ENCODE measurements at regions not wholly inside any gene's neighbourhood (a gene's known extent, or its start where the extent isn't known, plus 50 kb on each side); places are given as distances from the start of the nearest gene placed in this dataset.

- H3K4me1 Mint-ChIP-seq: no peaks in the 10 kb centered on the region
- DNase-seq (ENCODE audit: low spot score) (no peak), ATAC-seq (no peak)
- ChIA-PET POLR2A (no interaction called here), CTCF (interaction anchor here (1.1 kb wide), 1 partner anchor 28 kb away, joined by 4 read pairs; no protein-coding TSS in a partner anchor)
- no peaks in the 10 kb centered on the region; the same call in 1 of the 2 replicates for H3K27me3 Mint-ChIP-seq (ENCODE audit: low read depth)
- peaks cover 27% of the 10 kb centered on the region for H3K9me3 Mint-ChIP-seq
- no peak overlapping the region for H3K27ac Mint-ChIP-seq
- no peak overlapping the region for H3K4me3 Mint-ChIP-seq
- H3K36me3 Mint-ChIP-seq: peaks cover 18% of the 10 kb centered on the region
- TF ChIP-seq CBFB (CRISPR knock-in tag; IDR thresholded peaks at IDR 0.05; ENCODE audit: low read depth): no peak
- TF ChIP-seq NR1H2 (CRISPR knock-in tag; IDR thresholded peaks at IDR 0.05): no peak
- no peak for TF ChIP-seq ETV6 (CRISPR knock-in tag; IDR thresholded peaks at IDR 0.05)
- TF ChIP-seq TEAD1 (CRISPR knock-in tag; IDR thresholded peaks at IDR 0.05): no peak
- no peak for TF ChIP-seq ZNF423 (CRISPR knock-in tag; IDR thresholded peaks at IDR 0.05)
- no peak for TF ChIP-seq ZSCAN18 (CRISPR knock-in tag; IDR thresholded peaks at IDR 0.05)
- TF ChIP-seq RORB (CRISPR knock-in tag; IDR thresholded peaks at IDR 0.05): no peak
- TF ChIP-seq FOXP4 (CRISPR knock-in tag; IDR thresholded peaks at IDR 0.05): no peak
- TF ChIP-seq ZNF532 (CRISPR knock-in tag; IDR thresholded peaks at IDR 0.05; ENCODE audit: borderline replicate concordance): no peak
- no peak for TF ChIP-seq ZNF232 (CRISPR knock-in tag; IDR thresholded peaks at IDR 0.05)
- TF ChIP-seq ZNF416 (CRISPR knock-in tag; IDR thresholded peaks at IDR 0.05): no peak
- no peak for TF ChIP-seq ZNF281 (CRISPR knock-in tag; IDR thresholded peaks at IDR 0.05)
- no peak for TF ChIP-seq GABPB1 (CRISPR knock-in tag; IDR thresholded peaks at IDR 0.05)
- TF ChIP-seq ZBTB21 (CRISPR knock-in tag; IDR thresholded peaks at IDR 0.05; ENCODE audit: borderline replicate concordance): no peak
- no peak for TF ChIP-seq SP1 (CRISPR knock-in tag; conservative IDR thresholded peaks at IDR 0.05)
- TF ChIP-seq TCF7 (CRISPR knock-in tag; IDR thresholded peaks at IDR 0.05; ENCODE audit: low read depth): no peak
- TF ChIP-seq ZNF219 (CRISPR knock-in tag; IDR thresholded peaks at IDR 0.05; ENCODE audit: borderline replicate concordance): no peak
- no peak for TF ChIP-seq TEAD4 (CRISPR knock-in tag; IDR thresholded peaks at IDR 0.05)
These were observed 69.6 kb downstream of the THNSL2 start for GRCh38 chr2:88239781-88240180.
